ENCODE measurements at regions not wholly inside any gene's neighbourhood (a gene's known extent, or its start where the extent isn't known, plus 50 kb on each side); places are given as distances from the start of the nearest gene placed in this dataset.

- TF ChIP-seq, protein P1, sequence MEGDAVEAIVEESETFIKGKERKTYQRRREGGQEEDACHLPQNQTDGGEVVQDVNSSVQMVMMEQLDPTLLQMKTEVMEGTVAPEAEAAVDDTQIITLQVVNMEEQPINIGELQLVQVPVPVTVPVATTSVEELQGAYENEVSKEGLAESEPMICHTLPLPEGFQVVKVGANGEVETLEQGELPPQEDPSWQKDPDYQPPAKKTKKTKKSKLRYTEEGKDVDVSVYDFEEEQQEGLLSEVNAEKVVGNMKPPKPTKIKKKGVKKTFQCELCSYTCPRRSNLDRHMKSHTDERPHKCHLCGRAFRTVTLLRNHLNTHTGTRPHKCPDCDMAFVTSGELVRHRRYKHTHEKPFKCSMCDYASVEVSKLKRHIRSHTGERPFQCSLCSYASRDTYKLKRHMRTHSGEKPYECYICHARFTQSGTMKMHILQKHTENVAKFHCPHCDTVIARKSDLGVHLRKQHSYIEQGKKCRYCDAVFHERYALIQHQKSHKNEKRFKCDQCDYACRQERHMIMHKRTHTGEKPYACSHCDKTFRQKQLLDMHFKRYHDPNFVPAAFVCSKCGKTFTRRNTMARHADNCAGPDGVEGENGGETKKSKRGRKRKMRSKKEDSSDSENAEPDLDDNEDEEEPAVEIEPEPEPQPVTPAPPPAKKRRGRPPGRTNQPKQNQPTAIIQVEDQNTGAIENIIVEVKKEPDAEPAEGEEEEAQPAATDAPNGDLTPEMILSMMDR (IDR thresholded peaks at IDR 0.05; ENCODE audit: insufficient read depth, low read length, missing control alignments): no peak
- CTCF ChIA-PET: no interaction called here
- H3K4me3 ChIP-seq (ENCODE audit: low read depth, low read length): no peak overlapping the region
- no peak for DNase-seq (ENCODE audit: low read depth, low spot score)
- POLR2A ChIA-PET: no interaction called here
Observed at GRCh38 chr4:151841107-151841506, 80.3 kb upstream of the GATB start.

DNA sequence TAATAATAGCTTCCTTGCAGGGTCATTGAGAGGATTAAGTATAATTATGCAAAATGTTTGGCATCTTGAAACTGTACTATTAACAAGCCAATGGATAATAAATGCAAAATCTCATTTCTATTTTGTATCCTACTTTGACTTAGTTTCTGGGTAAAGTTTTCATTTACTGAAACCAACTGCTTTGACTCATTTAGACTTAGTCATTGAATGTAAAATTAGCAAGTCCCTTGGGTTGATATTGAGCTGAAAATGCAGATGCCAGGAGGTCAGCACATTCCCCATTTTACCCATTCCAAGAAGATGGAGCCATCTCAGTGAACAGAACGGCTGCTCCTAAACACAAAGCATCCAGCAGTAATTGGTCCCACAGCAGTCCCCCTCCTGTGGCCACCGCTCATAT lies 74.7 kb upstream of the GATB start:
- no peak for DNase-seq (ENCODE audit: low read depth, low spot score)
- POLR2A ChIA-PET: no interaction called here
- CTCF ChIA-PET: no interaction called here
- TF ChIP-seq, protein P1 (IDR thresholded peaks at IDR 0.05; ENCODE audit: insufficient read depth, low read length, missing control alignments): no peak
- H3K4me3 ChIP-seq (ENCODE audit: low read depth, low read length): no peak overlapping the region

- DNase-seq (ENCODE audit: low read depth, low spot score): no peak
- TF ChIP-seq, protein P1 (IDR thresholded peaks at IDR 0.05; ENCODE audit: insufficient read depth, low read length, missing control alignments): no peak
- H3K4me3 ChIP-seq (ENCODE audit: low read depth, low read length): no peak overlapping the region
- POLR2A ChIA-PET: no interaction called here
- CTCF ChIA-PET: no interaction called here
Observed at GRCh38 chr4:151833174-151833573, 72.4 kb upstream of the GATB start.

GRCh38 chr4:151831526-151831925 lies 70.7 kb upstream of the GATB start:
- TF ChIP-seq, protein P1 (IDR thresholded peaks at IDR 0.05; ENCODE audit: insufficient read depth, low read length, missing control alignments): no peak
- H3K4me3 ChIP-seq (ENCODE audit: low read depth, low read length): no peak overlapping the region
- CTCF ChIA-PET: no interaction called here
- DNase-seq (ENCODE audit: low read depth, low spot score): no peak
- POLR2A ChIA-PET: no interaction called here

GRCh38 chr4:151830168-151830567 lies 69.4 kb upstream of the GATB start:
- TF ChIP-seq, protein P1 (IDR thresholded peaks at IDR 0.05; ENCODE audit: insufficient read depth, low read length, missing control alignments): no peak
- H3K4me3 ChIP-seq (ENCODE audit: low read depth, low read length): no peak overlapping the region
- DNase-seq (ENCODE audit: low read depth, low spot score): no peak
- ChIA-PET CTCF (no interaction called here), POLR2A (no interaction called here)

DNA sequence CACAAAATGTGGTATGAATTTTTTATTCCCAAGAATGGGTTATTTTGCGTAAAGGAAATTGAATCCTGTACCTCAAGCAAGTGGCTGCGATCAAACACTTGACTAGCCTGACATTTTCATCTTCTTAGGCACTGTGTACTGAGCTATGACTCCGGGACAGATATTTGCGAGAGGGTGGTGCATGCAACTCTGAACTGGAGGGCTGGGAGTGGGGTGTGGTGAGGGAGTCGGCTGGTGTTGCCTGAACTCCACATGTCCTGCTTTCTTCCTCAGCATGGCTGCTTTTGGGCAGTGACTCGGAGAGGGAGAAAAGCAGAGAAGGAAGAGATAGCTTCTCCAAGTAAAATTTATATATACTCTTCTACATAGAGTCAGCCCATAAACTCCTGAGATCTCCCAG lies 68.5 kb upstream of the GATB start:
- POLR2A ChIA-PET: no interaction called here
- CTCF ChIA-PET: no interaction called here
- no peak overlapping the region for H3K4me3 ChIP-seq (ENCODE audit: low read depth, low read length)
- TF ChIP-seq, protein P1 (IDR thresholded peaks at IDR 0.05; ENCODE audit: insufficient read depth, low read length, missing control alignments): no peak
- DNase-seq (ENCODE audit: low read depth, low spot score): no peak
